HuH-7.5 (cell line): ENCODE measurements at regions not wholly inside any gene's neighbourhood (a gene's known extent, or its start where the extent isn't known, plus 50 kb on each side); places are given as distances from the start of the nearest gene placed in this dataset.

Source experiments
- DNase-seq: peaks from one replicate; pipeline ENCODE4 v3.0.0; 2011; ENCODE audit warnings: low spot score

GRCh38 chr16:13552960-13553257 lies 367.0 kb upstream of the ERCC4 start:
- DNase-seq = no peak

- no peak for DNase-seq
Measured at GRCh38 chr16:13553453-13553985, 366.4 kb upstream of the ERCC4 start.

GRCh38 chr16:13554005-13554404 lies 365.9 kb upstream of the ERCC4 start:
- DNase-seq = no peak

GRCh38 chr16:13554643-13555042 lies 365.3 kb upstream of the ERCC4 start:
- DNase-seq = no peak

- no peak for DNase-seq
Measured at GRCh38 chr16:13557418-13557817, 362.5 kb upstream of the ERCC4 start.

GRCh38 chr16:13558752-13559151 lies 361.2 kb upstream of the ERCC4 start:
- DNase-seq = no peak

- DNase-seq = no peak
Measured at GRCh38 chr16:13559624-13560023, 360.3 kb upstream of the ERCC4 start.

GRCh38 chr16:13560151-13560550 lies 359.8 kb upstream of the ERCC4 start:
- DNase-seq = no peak

- no peak for DNase-seq
Measured at GRCh38 chr16:13561291-13562070, 358.5 kb upstream of the ERCC4 start.

- DNase-seq = no peak
Measured at GRCh38 chr16:13568803-13569202, 351.2 kb upstream of the ERCC4 start.

GRCh38 chr16:13569986-13570385 lies 350.0 kb upstream of the ERCC4 start:
- DNase-seq = no peak

GRCh38 chr16:13571036-13571435 lies 348.9 kb upstream of the ERCC4 start:
- DNase-seq = no peak

- DNase-seq = no peak
Measured at GRCh38 chr16:13573903-13574302, 346.1 kb upstream of the ERCC4 start.

- DNase-seq = no peak
Measured at GRCh38 chr16:13586051-13586450, 333.9 kb upstream of the ERCC4 start.

GRCh38 chr16:13587181-13587580 lies 332.8 kb upstream of the ERCC4 start:
- DNase-seq = no peak

GRCh38 chr16:13594823-13595222 lies 325.1 kb upstream of the ERCC4 start:
- no peak for DNase-seq

- DNase-seq = no peak
Measured at GRCh38 chr16:13606804-13607203, 313.1 kb upstream of the ERCC4 start.

- no peak for DNase-seq
Measured at GRCh38 chr16:13607289-13607688, 312.7 kb upstream of the ERCC4 start.

- DNase-seq = no peak
Measured at GRCh38 chr16:13611596-13611995, 308.4 kb upstream of the ERCC4 start.

- no peak for DNase-seq
Measured at GRCh38 chr16:13612623-13613022, 307.3 kb upstream of the ERCC4 start.

- no peak for DNase-seq
Measured at GRCh38 chr16:13613165-13613564, 306.8 kb upstream of the ERCC4 start.

GRCh38 chr16:13621639-13622038 lies 298.3 kb upstream of the ERCC4 start:
- DNase-seq = no peak

GRCh38 chr16:13628156-13628555 lies 291.8 kb upstream of the ERCC4 start:
- DNase-seq = no peak

GRCh38 chr16:13629704-13630103 lies 290.2 kb upstream of the ERCC4 start:
- DNase-seq = no peak
